ENCODE measurements at regions not wholly inside any gene's neighbourhood (a gene's known extent, or its start where the extent isn't known, plus 50 kb on each side); places are given as distances from the start of the nearest gene placed in this dataset.

DNA sequence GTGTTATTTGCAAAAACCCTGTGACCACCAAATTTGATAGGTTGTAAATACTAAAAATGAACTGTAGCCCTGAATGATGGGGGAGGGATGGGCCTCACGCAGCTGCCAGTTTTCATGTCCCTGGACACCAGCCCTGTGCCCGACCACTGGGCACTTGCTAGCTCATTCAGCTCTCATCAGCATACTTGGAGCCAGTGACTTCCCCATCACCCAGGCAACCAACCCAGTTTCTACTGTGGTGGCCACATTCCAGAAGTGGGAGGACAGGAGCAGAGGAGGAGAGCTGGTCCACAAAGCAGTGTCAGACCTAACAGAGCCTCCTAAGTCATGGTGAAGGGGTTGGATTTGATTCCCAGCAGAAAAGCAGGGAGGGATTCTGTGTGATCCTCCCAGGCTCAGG lies 128.2 kb downstream of the CPEB2 start:
- no peak overlapping the region for H3K27ac ChIP-seq (ENCODE audit: insufficient read depth in 1 of 2, low read depth in 1 of 2, low read length in 2 of 2, poor library complexity in 1 of 2, severe bottlenecking in 2 of 2)

DNA sequence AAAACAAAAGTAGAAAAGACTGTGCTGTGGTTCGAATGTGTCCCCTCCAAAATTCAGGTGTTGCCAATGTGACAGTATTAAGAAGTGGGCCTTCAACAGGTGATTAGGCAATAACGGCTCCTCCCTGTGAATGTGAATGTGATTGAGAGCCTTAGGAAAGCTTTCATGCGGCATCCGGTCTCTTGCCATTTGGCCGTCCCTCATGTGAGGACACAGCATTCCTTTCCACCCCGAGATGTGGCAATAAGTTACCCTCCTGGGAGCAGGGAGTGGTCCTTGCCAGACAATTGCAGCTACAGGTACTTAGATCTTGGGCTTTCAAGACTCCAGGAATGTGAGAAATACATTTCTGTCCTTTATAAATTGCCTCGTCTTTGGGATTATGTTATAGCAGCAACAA lies 129.3 kb downstream of the CPEB2 start:
- CTCF ChIA-PET = no interaction called here
- Histone ChIP-seq H3K4me3 (ENCODE audit: control insufficient read depth in 1 of 7, extremely low read depth in 1 of 7, insufficient read depth in 4 of 7, low read depth in 2 of 7, low read length in 6 of 7) (no peak overlapping the region), H3K36me3 (ENCODE audit: control insufficient read depth in 4 of 4, insufficient read depth in 4 of 4, low read length in 3 of 4) (no peaks in the 10 kb centered on the region), H3K4me1 (ENCODE audit: control extremely low read depth in 1 of 4, control insufficient read depth in 4 of 4, insufficient read depth in 4 of 4, low read length in 3 of 4) (no peaks in the 10 kb centered on the region), H3K27ac (ENCODE audit: insufficient read depth in 1 of 2, low read depth in 1 of 2, low read length in 2 of 2, poor library complexity in 1 of 2, severe bottlenecking in 2 of 2) (no peak overlapping the region), H3K27me3 (replicated peaks in 2 of 5; ENCODE audit: control insufficient read depth in 4 of 5, insufficient read depth in 5 of 5, low read length in 4 of 5) (no peaks in the 10 kb centered on the region), H3K9me3 (ENCODE audit: control extremely low read depth in 1 of 5, control insufficient read depth in 4 of 5, insufficient read depth in 2 of 5, low read depth in 1 of 5, low read length in 4 of 5) (peaks cover 0 to 5% (median under 1%) of the 10 kb centered on the region in 5 experiments)
- no peak for DNase-seq
- POLR2A ChIA-PET = no interaction called here
- 92% methylated on average over 6 of the region's 7 CpGs for WGBS (ENCODE audit: insufficient coverage)

More for the DNA sequence above, 128.2 kb downstream of the CPEB2 start:
- 100% methylated on average over 2 of the region's 2 CpGs for WGBS (ENCODE audit: insufficient coverage)
- ChIA-PET POLR2A (no interaction called here), CTCF (no interaction called here)
- Histone ChIP-seq H3K9me3 (ENCODE audit: control extremely low read depth in 1 of 5, control insufficient read depth in 4 of 5, insufficient read depth in 2 of 5, low read depth in 1 of 5, low read length in 4 of 5) (peaks cover 0 to 1% (median 0%) of the 10 kb centered on the region in 5 experiments), H3K4me3 (ENCODE audit: control insufficient read depth in 1 of 7, extremely low read depth in 1 of 7, insufficient read depth in 4 of 7, low read depth in 2 of 7, low read length in 6 of 7) (no peak overlapping the region), H3K36me3 (ENCODE audit: control insufficient read depth in 4 of 4, insufficient read depth in 4 of 4, low read length in 3 of 4) (no peaks in the 10 kb centered on the region), H3K4me1 (ENCODE audit: control extremely low read depth in 1 of 4, control insufficient read depth in 4 of 4, insufficient read depth in 4 of 4, low read length in 3 of 4) (no peaks in the 10 kb centered on the region), H3K27me3 (replicated peaks in 2 of 5; ENCODE audit: control insufficient read depth in 4 of 5, insufficient read depth in 5 of 5, low read length in 4 of 5) (no peaks in the 10 kb centered on the region)
- DNase-seq = no peak

DNA sequence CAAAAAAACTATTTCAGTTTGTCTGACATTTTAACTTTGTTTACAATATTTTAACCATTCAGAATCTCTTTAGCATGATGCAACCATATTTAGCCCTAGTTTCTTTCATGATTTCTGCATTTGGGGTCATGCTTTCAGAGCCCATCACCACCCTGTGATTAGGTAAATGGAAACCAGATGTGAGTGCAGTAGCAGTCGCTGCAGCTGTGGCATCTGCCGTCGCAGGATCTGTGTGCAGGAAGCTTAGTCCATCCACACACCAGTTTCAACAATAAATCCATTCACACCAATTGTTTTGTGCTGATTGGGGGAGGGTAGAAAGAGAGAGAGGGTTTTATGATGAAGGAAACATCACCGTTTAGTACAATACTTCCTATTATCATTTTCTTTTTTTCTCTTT lies 130.5 kb downstream of the CPEB2 start:
- Histone ChIP-seq H3K27me3 (replicated peaks in 2 of 5; ENCODE audit: control insufficient read depth in 4 of 5, insufficient read depth in 5 of 5, low read length in 4 of 5) (no peaks in the 10 kb centered on the region), H3K27ac (ENCODE audit: insufficient read depth in 1 of 2, low read depth in 1 of 2, low read length in 2 of 2, poor library complexity in 1 of 2, severe bottlenecking in 2 of 2) (no peak overlapping the region), H3K4me1 (ENCODE audit: control extremely low read depth in 1 of 4, control insufficient read depth in 4 of 4, insufficient read depth in 4 of 4, low read length in 3 of 4) (no peaks in the 10 kb centered on the region), H3K4me3 (ENCODE audit: control insufficient read depth in 1 of 7, extremely low read depth in 1 of 7, insufficient read depth in 4 of 7, low read depth in 2 of 7, low read length in 6 of 7) (no peak overlapping the region), H3K9me3 (ENCODE audit: control extremely low read depth in 1 of 5, control insufficient read depth in 4 of 5, insufficient read depth in 2 of 5, low read depth in 1 of 5, low read length in 4 of 5) (peaks cover 0 to 10% (median 3%) of the 10 kb centered on the region in 5 experiments), H3K36me3 (ENCODE audit: control insufficient read depth in 4 of 4, insufficient read depth in 4 of 4, low read length in 3 of 4) (no peaks in the 10 kb centered on the region)
- ChIA-PET POLR2A (no interaction called here), CTCF (no interaction called here)
- DNase-seq = no peak
- whole genome bisulfite sequencing (ENCODE audit: insufficient coverage) = no CpG with 5 or more reads among the region's 4 CpGs

DNA sequence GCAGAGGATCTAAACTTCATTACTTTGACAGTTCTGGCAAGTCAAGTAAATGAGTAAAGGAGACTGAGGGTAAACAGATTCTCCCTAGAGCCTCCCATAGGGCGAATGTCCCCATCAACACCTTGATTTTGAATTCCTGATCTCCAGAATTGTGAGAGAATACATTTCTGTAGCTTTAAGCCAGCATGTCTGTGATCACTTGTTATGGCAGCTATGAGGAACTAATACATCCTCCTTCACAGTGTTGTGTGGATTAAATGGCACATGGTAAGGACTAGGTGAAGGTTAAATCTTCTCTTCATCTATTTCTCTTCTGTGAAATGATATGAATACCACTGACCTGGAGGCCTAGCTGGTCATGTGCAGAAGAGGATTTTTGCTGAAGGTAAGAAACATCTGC lies 137.3 kb downstream of the CPEB2 start:
- Histone ChIP-seq H3K36me3 (ENCODE audit: control insufficient read depth in 4 of 4, insufficient read depth in 4 of 4, low read length in 3 of 4) (no peaks in the 10 kb centered on the region), H3K27ac (ENCODE audit: insufficient read depth in 1 of 2, low read depth in 1 of 2, low read length in 2 of 2, poor library complexity in 1 of 2, severe bottlenecking in 2 of 2) (no peak overlapping the region), H3K27me3 (replicated peaks in 2 of 5; ENCODE audit: control insufficient read depth in 4 of 5, insufficient read depth in 5 of 5, low read length in 4 of 5) (no peaks in the 10 kb centered on the region), H3K4me1 (ENCODE audit: control extremely low read depth in 1 of 4, control insufficient read depth in 4 of 4, insufficient read depth in 4 of 4, low read length in 3 of 4) (no peaks in the 10 kb centered on the region), H3K4me3 (ENCODE audit: control insufficient read depth in 1 of 7, extremely low read depth in 1 of 7, insufficient read depth in 4 of 7, low read depth in 2 of 7, low read length in 6 of 7) (no peak overlapping the region), H3K9me3 (ENCODE audit: control extremely low read depth in 1 of 5, control insufficient read depth in 4 of 5, insufficient read depth in 2 of 5, low read depth in 1 of 5, low read length in 4 of 5) (peaks cover 0 to 11% (median 3%) of the 10 kb centered on the region in 5 experiments)
- POLR2A ChIA-PET = no interaction called here
- CTCF ChIA-PET = no interaction called here
- WGBS (ENCODE audit: insufficient coverage) = no CpG with 5 or more reads among the region's 1 CpG
- DNase-seq = no peak

DNA sequence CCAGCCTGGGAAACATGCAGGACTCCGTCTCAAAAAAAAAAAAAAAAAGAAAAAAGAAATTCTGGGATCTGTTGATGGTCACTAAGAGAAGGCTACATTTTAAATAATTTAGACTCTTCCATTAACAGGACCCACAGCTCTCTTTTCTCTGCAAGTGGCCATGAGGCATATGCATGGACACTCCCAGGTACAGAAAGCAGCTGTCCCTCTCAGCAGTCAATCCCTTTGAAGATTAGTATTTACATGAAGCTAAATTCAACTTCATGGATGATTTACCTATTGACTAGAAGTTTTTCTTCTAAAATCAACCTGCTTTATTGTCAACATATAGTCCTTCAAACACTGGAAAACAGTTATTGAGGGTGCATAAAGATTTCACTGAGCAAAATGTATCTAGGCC lies 139.9 kb downstream of the CPEB2 start:
- ChIA-PET POLR2A (no interaction called here), CTCF (interaction anchor here (1.4 kb wide), 1 partner anchor 8 kb away, joined by 3 read pairs; no protein-coding TSS in a partner anchor)
- Histone ChIP-seq H3K27me3 (replicated peaks in 2 of 5; ENCODE audit: control insufficient read depth in 4 of 5, insufficient read depth in 5 of 5, low read length in 4 of 5) (no peaks in the 10 kb centered on the region), H3K4me3 (ENCODE audit: control insufficient read depth in 1 of 7, extremely low read depth in 1 of 7, insufficient read depth in 4 of 7, low read depth in 2 of 7, low read length in 6 of 7) (no peak overlapping the region), H3K36me3 (ENCODE audit: control insufficient read depth in 4 of 4, insufficient read depth in 4 of 4, low read length in 3 of 4) (no peaks in the 10 kb centered on the region), H3K4me1 (ENCODE audit: control extremely low read depth in 1 of 4, control insufficient read depth in 4 of 4, insufficient read depth in 4 of 4, low read length in 3 of 4) (no peaks in the 10 kb centered on the region), H3K9me3 (ENCODE audit: control extremely low read depth in 1 of 5, control insufficient read depth in 4 of 5, insufficient read depth in 2 of 5, low read depth in 1 of 5, low read length in 4 of 5) (peaks cover 0 to 3% (median 0%) of the 10 kb centered on the region in 5 experiments), H3K27ac (ENCODE audit: insufficient read depth in 1 of 2, low read depth in 1 of 2, low read length in 2 of 2, poor library complexity in 1 of 2, severe bottlenecking in 2 of 2) (no peak overlapping the region)
- no peak for DNase-seq
- no CpG with 5 or more reads among the region's 1 CpG for WGBS (ENCODE audit: insufficient coverage)

- Histone ChIP-seq H3K27ac (ENCODE audit: insufficient read depth in 1 of 2, low read depth in 1 of 2, low read length in 2 of 2, poor library complexity in 1 of 2, severe bottlenecking in 2 of 2) (no peak overlapping the region), H3K9me3 (ENCODE audit: control extremely low read depth in 1 of 5, control insufficient read depth in 4 of 5, insufficient read depth in 2 of 5, low read depth in 1 of 5, low read length in 4 of 5) (no peaks in the 10 kb centered on the region), H3K27me3 (replicated peaks in 2 of 5; ENCODE audit: control insufficient read depth in 4 of 5, insufficient read depth in 5 of 5, low read length in 4 of 5) (no peaks in the 10 kb centered on the region), H3K4me3 (ENCODE audit: control insufficient read depth in 1 of 7, extremely low read depth in 1 of 7, insufficient read depth in 4 of 7, low read depth in 2 of 7, low read length in 6 of 7) (no peak overlapping the region), H3K36me3 (ENCODE audit: control insufficient read depth in 4 of 4, insufficient read depth in 4 of 4, low read length in 3 of 4) (no peaks in the 10 kb centered on the region), H3K4me1 (ENCODE audit: control extremely low read depth in 1 of 4, control insufficient read depth in 4 of 4, insufficient read depth in 4 of 4, low read length in 3 of 4) (no peaks in the 10 kb centered on the region)
- ChIA-PET POLR2A (no interaction called here), CTCF (no interaction called here)
- DNase-seq = no peak
- WGBS (ENCODE audit: insufficient coverage) = 94% methylated on average over 2 of the region's 2 CpGs
Observed at GRCh38 chr4:15143551-15143950, 141.3 kb downstream of the CPEB2 start.

DNA sequence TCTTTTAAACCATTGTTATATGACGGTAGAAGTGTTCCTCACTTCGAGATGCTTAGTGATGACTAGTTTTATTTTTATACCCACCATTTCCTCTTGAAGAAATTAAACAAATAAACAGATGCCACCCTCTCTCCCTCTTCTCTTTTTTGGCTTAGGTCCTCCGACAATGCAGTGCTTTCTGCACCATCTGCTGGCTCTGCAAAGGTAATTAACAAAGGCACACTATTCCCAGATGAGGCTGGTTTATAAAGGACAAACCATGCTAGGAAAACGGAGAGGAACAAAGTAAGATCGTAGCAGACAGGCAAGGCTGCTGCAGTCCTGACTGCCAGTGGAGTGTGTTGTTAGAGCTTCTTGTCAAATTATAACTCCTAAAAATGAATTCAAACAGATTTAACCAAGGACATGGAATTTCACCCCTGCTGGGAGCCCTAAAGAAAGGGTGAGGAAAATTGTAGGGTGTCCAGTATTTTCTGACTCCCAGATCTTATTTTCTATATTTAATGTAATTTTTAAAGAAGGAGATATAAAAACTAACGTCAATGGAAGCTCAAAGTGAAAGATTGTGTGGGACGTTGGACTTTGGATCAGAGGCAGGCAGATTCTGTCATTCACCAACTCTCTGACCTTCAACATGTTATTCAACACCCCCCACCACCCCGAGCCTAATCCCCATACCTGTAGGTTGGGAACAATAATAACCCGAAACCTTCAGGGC lies 142.1 kb downstream of the CPEB2 start:
- Histone ChIP-seq H3K27me3 (replicated peaks in 2 of 5; ENCODE audit: control insufficient read depth in 4 of 5, insufficient read depth in 5 of 5, low read length in 4 of 5) (no peaks in the 10 kb centered on the region), H3K27ac (ENCODE audit: insufficient read depth in 1 of 2, low read depth in 1 of 2, low read length in 2 of 2, poor library complexity in 1 of 2, severe bottlenecking in 2 of 2) (no peak overlapping the region), H3K36me3 (ENCODE audit: control insufficient read depth in 4 of 4, insufficient read depth in 4 of 4, low read length in 3 of 4) (no peaks in the 10 kb centered on the region), H3K9me3 (ENCODE audit: control extremely low read depth in 1 of 5, control insufficient read depth in 4 of 5, insufficient read depth in 2 of 5, low read depth in 1 of 5, low read length in 4 of 5) (no peaks in the 10 kb centered on the region), H3K4me1 (ENCODE audit: control extremely low read depth in 1 of 4, control insufficient read depth in 4 of 4, insufficient read depth in 4 of 4, low read length in 3 of 4) (peaks cover 0 to 4% (median 3%) of the 10 kb centered on the region in 4 experiments), H3K4me3 (ENCODE audit: control insufficient read depth in 1 of 7, extremely low read depth in 1 of 7, insufficient read depth in 4 of 7, low read depth in 2 of 7, low read length in 6 of 7) (no peak overlapping the region)
- ChIA-PET POLR2A (no interaction called here), CTCF (no interaction called here)
- no peak for DNase-seq
- WGBS (ENCODE audit: insufficient coverage) = 86% methylated on average over 4 of the region's 9 CpGs

Measured in common myeloid progenitor, CD34-positive (primary cell).